ENCODE measurements at regions not wholly inside any gene's neighbourhood (a gene's known extent, or its start where the extent isn't known, plus 50 kb on each side); places are given as distances from the start of the nearest gene placed in this dataset.

DNA sequence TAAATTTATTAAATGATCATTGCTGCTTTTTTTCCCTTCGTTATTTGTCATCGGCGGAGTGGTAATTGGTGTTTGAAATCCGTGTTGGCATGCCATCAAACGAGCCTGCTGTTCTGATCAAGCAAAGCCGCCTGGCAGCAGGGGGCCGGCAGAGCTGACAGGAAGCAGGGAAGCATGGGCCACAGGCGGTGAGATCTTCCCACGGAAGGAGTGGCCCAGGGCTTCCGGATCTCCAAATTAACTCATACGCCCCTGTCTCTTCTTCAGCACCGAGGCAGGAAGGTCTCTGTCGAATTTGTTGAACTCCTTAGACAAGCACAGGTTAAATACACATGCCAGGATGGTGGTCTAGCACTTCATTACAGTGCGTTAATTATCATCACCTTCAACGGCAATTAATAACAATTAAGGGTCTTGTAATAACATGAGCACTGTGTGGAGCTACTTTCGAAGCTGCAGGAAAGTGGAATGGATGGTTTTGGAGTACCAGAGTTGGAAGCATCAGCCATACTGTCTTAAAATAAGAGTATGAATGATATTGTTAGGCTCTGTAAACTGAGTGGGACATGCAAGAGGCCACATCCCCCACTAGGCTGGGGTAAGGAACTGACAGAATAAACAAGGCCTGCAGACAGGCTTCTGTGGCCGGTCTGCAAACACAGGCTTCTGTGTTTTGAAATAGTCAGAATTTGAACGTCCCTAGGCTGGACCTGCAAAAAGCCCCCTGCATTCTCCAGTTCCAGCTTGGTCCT is 199.4 kb upstream of the DAB1 start:
- TF ChIP-seq, protein P1, sequence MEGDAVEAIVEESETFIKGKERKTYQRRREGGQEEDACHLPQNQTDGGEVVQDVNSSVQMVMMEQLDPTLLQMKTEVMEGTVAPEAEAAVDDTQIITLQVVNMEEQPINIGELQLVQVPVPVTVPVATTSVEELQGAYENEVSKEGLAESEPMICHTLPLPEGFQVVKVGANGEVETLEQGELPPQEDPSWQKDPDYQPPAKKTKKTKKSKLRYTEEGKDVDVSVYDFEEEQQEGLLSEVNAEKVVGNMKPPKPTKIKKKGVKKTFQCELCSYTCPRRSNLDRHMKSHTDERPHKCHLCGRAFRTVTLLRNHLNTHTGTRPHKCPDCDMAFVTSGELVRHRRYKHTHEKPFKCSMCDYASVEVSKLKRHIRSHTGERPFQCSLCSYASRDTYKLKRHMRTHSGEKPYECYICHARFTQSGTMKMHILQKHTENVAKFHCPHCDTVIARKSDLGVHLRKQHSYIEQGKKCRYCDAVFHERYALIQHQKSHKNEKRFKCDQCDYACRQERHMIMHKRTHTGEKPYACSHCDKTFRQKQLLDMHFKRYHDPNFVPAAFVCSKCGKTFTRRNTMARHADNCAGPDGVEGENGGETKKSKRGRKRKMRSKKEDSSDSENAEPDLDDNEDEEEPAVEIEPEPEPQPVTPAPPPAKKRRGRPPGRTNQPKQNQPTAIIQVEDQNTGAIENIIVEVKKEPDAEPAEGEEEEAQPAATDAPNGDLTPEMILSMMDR (IDR thresholded peaks at IDR 0.05; ENCODE audit: low read depth, low read length, missing control alignments): no peak
- H3K4me3 ChIP-seq (replicated peaks; ENCODE audit: low read depth, low read length): no peak overlapping the region
- DNase-seq (ENCODE audit: extremely low read depth, low read depth): no peak

DNA sequence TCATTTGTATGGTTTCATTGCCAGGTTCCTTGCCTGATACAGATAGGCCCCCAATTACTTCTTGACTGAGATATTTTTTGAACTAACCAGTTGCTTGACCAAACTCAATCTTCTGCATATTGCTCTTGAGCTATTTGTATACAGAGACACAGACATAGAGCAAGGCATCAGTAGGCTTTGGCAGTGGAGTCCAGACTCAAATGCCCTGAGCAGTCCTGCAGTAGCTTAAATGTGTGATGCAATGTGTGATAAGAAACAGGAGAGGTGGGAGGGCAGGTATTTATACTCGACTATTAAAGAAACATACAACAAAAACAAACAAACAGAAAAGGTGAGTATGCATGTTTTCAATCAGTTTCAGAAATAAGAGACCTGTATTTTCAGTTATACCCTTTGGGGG is 197.9 kb upstream of the DAB1 start:
- no peak for DNase-seq (ENCODE audit: extremely low read depth, low read depth)
- TF ChIP-seq, protein P1 (IDR thresholded peaks at IDR 0.05; ENCODE audit: low read depth, low read length, missing control alignments): no peak
- H3K4me3 ChIP-seq (replicated peaks; ENCODE audit: low read depth, low read length): no peak overlapping the region

DNA sequence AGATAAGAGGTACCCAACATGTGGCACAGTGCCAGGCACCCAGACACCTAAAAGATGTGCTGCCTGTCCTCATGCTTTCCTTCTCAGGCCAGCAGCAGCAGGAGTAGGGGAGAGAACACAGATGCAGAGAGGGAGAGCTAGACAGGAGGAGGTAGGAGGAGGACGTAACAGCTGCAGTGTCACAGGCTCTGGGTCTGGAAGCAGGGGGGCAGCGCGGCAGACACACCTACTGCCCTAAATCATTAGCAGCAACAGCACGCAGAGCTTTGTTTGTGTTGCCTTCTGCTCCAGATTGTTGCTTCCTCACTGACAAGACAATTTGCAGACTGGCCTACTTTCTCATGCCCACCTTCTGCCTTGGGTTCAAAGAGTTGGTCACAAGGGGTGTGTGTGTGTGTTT is 196.7 kb upstream of the DAB1 start:
- no peak for DNase-seq (ENCODE audit: extremely low read depth, low read depth)
- TF ChIP-seq, protein P1 (IDR thresholded peaks at IDR 0.05; ENCODE audit: low read depth, low read length, missing control alignments): no peak
- H3K4me3 ChIP-seq (replicated peaks; ENCODE audit: low read depth, low read length): no peak overlapping the region

DNA sequence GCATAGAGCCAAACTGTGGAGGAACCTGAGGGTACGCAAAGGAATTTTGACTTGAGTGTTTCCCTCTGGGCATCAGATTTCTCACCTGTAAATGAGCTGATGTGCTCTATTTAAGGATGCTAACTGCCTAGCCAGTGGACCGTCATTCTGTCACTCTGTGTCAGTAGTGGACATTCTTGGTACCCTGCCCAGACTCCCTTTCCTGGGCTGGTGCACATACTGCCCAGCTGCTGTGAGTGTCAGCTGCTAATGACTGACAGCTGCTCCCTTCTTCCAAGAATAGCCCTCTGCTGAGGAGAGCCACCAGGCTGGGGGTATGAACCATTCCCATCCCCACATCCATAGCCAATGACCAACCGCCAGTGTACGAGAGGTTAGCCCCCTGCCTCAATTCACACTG is 193.1 kb upstream of the DAB1 start:
- DNase-seq (ENCODE audit: extremely low read depth, low read depth): no peak
- H3K4me3 ChIP-seq (replicated peaks; ENCODE audit: low read depth, low read length): no peak overlapping the region
- TF ChIP-seq, protein P1 (IDR thresholded peaks at IDR 0.05; ENCODE audit: low read depth, low read length, missing control alignments): no peak

DNA sequence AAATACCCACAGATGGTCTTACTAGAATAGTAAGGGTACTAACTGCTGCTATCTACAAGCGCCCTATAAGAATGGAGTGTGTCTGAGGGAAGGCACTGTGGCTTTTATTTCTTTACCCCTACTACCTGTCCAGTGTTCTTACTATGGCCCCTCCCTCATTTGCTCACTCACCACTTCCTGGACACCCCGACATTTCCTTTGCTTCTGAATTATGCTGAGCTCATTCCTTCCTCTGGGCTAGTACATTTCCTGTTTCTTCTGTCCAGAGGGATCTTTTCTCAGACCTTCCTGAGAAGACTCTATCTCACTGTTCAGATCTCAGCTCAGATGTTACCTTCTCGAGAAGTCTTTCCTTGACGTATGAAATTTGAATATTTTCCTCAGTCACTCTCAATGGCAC is 192.1 kb upstream of the DAB1 start:
- TF ChIP-seq, protein P1 (IDR thresholded peaks at IDR 0.05; ENCODE audit: low read depth, low read length, missing control alignments): no peak
- no peak overlapping the region for H3K4me3 ChIP-seq (replicated peaks; ENCODE audit: low read depth, low read length)
- no peak for DNase-seq (ENCODE audit: extremely low read depth, low read depth)

DNA sequence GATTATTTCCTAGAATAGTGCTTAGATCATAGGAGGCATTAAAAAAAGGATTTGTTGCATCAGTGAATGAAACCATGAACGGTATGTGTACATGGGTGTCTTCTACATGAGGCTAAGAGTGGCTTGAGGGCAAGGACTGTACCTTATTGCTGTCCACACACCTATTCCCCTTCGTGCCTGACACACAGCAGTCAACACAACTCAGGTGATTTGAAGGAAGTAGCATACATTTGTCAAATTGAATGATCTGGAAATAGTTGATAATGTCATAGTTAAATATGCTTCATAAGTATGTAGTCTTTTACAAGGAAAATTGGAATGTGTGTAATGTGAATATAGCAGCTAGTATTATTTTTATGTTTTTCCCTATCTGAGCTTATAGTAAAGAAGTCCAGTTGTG is 189.0 kb upstream of the DAB1 start:
- TF ChIP-seq, protein P1 (IDR thresholded peaks at IDR 0.05; ENCODE audit: low read depth, low read length, missing control alignments): no peak
- no peak overlapping the region for H3K4me3 ChIP-seq (replicated peaks; ENCODE audit: low read depth, low read length)
- DNase-seq (ENCODE audit: extremely low read depth, low read depth): no peak

DNA sequence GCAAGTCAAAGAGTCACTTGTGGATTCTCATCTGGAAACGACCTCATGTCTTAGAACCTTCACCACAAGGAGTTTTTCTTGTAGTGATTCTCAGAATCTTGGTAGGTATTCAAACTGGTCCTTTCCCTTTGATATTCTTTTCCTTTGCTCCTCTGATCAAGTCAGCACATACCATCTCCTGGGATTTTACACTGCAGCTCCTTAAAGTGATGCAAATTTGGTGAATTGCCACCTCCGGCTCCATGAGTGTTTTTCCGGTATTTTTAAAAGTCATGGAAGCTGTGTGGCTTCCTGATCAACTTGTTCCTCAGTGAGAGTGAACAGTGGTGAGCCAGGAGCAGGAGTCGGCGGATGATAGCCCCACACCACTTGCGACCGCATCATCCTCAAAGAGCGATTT is 182.1 kb upstream of the DAB1 start:
- TF ChIP-seq, protein P1 (IDR thresholded peaks at IDR 0.05; ENCODE audit: low read depth, low read length, missing control alignments): no peak
- H3K4me3 ChIP-seq (replicated peaks; ENCODE audit: low read depth, low read length): no peak overlapping the region
- DNase-seq (ENCODE audit: extremely low read depth, low read depth): no peak

All from HFF-Myc (cell line).